ENCODE measurements at regions not wholly inside any gene's neighbourhood (a gene's known extent, or its start where the extent isn't known, plus 50 kb on each side); places are given as distances from the start of the nearest gene placed in this dataset.

- TF ChIP-seq CTCF (IDR thresholded peaks at IDR 0.05; ENCODE audit: low read depth, low read length) (no peak), EZH2phosphoT487 (IDR thresholded peaks at IDR 0.05; ENCODE audit: low read depth) (no peak)
Measured at GRCh38 chr2:2901384-2902345, 476.0 kb downstream of the EIPR1 start.
